SK-N-SH (cell line): ENCODE measurements at regions not wholly inside any gene's neighbourhood (a gene's known extent, or its start where the extent isn't known, plus 50 kb on each side); places are given as distances from the start of the nearest gene placed in this dataset.

Source experiments
- CTCF ChIA-PET: fragments of 300-600, 350-600 bp; formaldehyde crosslinking; extraction: SDS; loops from one replicate; lab custom pipeline; 2021; lab: Yijun Ruan, JAX
- POLR2A ChIA-PET: fragments of 350-600 bp; sonication (Branson Sonifier 250); formaldehyde crosslinking; extraction: SDS; loops from one replicate; lab custom pipeline; 2020; ENCODE audit warnings: antibody characterized with exemption, inconsistent platforms; lab: Yijun Ruan, JAX
- DNase-seq: peaks from one replicate; pipeline ENCODE4 v3.0.0; 2012
- H2AFZ ChIP-seq: fragments of 200-600 bp; sonication (generic); 2 replicates; pipeline ENCODE4 v1.8.1; 2016; ENCODE audit warnings: antibody characterized with exemption, mild to moderate bottlenecking, low read depth
- H3F3A ChIP-seq: fragments of 200-600 bp; sonication (generic); replicated peaks from 2 replicates; pipeline ENCODE3; 2016; ENCODE audit warnings: antibody characterized with exemption, mild to moderate bottlenecking; ENCODE audit not compliant: insufficient read depth
- H3K27ac ChIP-seq, 2 experiments: fragments of 200-500 bp in 1 of 2; fragments of 200-600 bp in 1 of 2; sonication (Bioruptor generic) in 1 of 2; sonication (generic), shearing (Covaris generic) in 1 of 2; 2 replicates each; pipeline versions ENCODE4 v1.5.1 to v1.6.1; 2014 to 2016; ENCODE audit warnings: low read depth in 2 of 2, inconsistent platforms in 1 of 2, low read length in 1 of 2, mild to moderate bottlenecking in 1 of 2, mixed read lengths in 1 of 2
- H3K27me3 ChIP-seq: fragments of 200-600 bp; sonication (generic), shearing (Covaris generic); 2 replicates; pipeline ENCODE4 v1.6.1; 2016; ENCODE audit warnings: mixed run types; ENCODE audit not compliant: insufficient read depth
- H3K36me3 ChIP-seq, 2 experiments: fragments of 200-500 bp in 1 of 2; fragments of 200-600 bp in 1 of 2; sonication (Bioruptor generic) in 1 of 2; sonication (generic) in 1 of 2; replicated peaks in 1 of 2; 2 replicates each; pipeline versions ENCODE3 to v1.5.1; 2014 to 2016; ENCODE audit warnings: low read length in 1 of 2, mild to moderate bottlenecking in 1 of 2; ENCODE audit not compliant: insufficient read depth in 2 of 2, control insufficient read depth in 1 of 2
- H3K4me1 ChIP-seq, 2 experiments: fragments of 200-500 bp in 1 of 2; fragments of 200-600 bp in 1 of 2; sonication (Bioruptor generic) in 1 of 2; sonication (generic), shearing (Covaris generic) in 1 of 2; 2 replicates each; pipeline versions ENCODE4 v1.5.1 to v1.6.1; 2014 to 2016; ENCODE audit warnings: low read depth in 1 of 2, low read length in 1 of 2, mixed run types in 1 of 2; ENCODE audit not compliant: insufficient read depth in 2 of 2, control insufficient read depth in 1 of 2
- H3K4me2 ChIP-seq: fragments of 200-600 bp; sonication (generic), shearing (Covaris generic); 2 replicates; pipeline ENCODE4 v1.6.1; 2017; ENCODE audit warnings: mixed run types
- H3K4me3 ChIP-seq, 2 experiments: fragments of 200-500 bp in 1 of 2; fragments of 200-600 bp in 1 of 2; sonication (Bioruptor generic) in 1 of 2; sonication (generic), shearing (Covaris generic) in 1 of 2; 2 replicates each; pipeline versions ENCODE4 v1.5.1 to v1.8.1; 2014 to 2016; ENCODE audit warnings: low read depth in 2 of 2, inconsistent platforms in 1 of 2, low read length in 1 of 2, mild to moderate bottlenecking in 1 of 2, mixed read lengths in 1 of 2, moderate library complexity in 1 of 2
- H3K79me2 ChIP-seq: fragments of 200-600 bp; sonication (generic); 2 replicates; pipeline ENCODE4 v1.8.1; 2017; ENCODE audit warnings: mild to moderate bottlenecking; ENCODE audit not compliant: insufficient read depth
- H3K9ac ChIP-seq: fragments of 200-600 bp; sonication (generic); 2 replicates; pipeline ENCODE4 v1.6.1; 2017; ENCODE audit warnings: mixed run types
- H3K9me2 ChIP-seq: fragments of 200-600 bp; sonication (generic); 2 replicates; pipeline ENCODE4 v1.6.1; 2017; ENCODE audit warnings: mixed run types
- H3K9me3 ChIP-seq: fragments of 200-600 bp; sonication (generic); 2 replicates; pipeline ENCODE4 v1.6.1; 2017; ENCODE audit warnings: mixed run types, mild to moderate bottlenecking, moderate library complexity
- H4K20me1 ChIP-seq: fragments of 200-600 bp; sonication (generic); 2 replicates; pipeline ENCODE4 v1.6.1; 2017; ENCODE audit warnings: mild to moderate bottlenecking, mixed run types; ENCODE audit not compliant: insufficient read depth
- CHD2 ChIP-seq: fragments of 150-350 bp; IDR thresholded peaks from 2 replicates; pipeline ENCODE4 v1.6.1; 2018; ENCODE audit warnings: low read length; ENCODE audit not compliant: partially characterized antibody
- CTCF ChIP-seq: fragments of 200-600 bp; sonication (generic); IDR thresholded peaks from 2 replicates; pipeline ENCODE4 v1.6.1; 2017; ENCODE audit warnings: antibody characterized with exemption, mild to moderate bottlenecking, moderate library complexity
- EP300 ChIP-seq, 2 experiments: IDR thresholded peaks; 2 replicates each; pipeline versions ENCODE4 v1.4.0 to v1.6.1; 2012; ENCODE audit warnings: borderline replicate concordance in 1 of 2, low read depth in 1 of 2, low read length in 1 of 2
- EZH2phosphoT487 ChIP-seq: fragments of 200-600 bp; sonication (generic); IDR thresholded peaks from 2 replicates; pipeline ENCODE4 v1.6.1; 2017; ENCODE audit warnings: low read depth, mixed run types, mild to moderate bottlenecking, antibody characterized with exemption, moderate library complexity, borderline replicate concordance
- FOXJ3 ChIP-seq: sonication (generic); formaldehyde crosslinking; IDR thresholded peaks from 2 replicates; pipeline ENCODE4 v1.5.1; 2020; ENCODE audit warnings: mild to moderate bottlenecking, missing genetic modification reagents
- GABPA ChIP-seq: IDR thresholded peaks from 2 replicates; pipeline ENCODE4 v1.4.0; 2012; ENCODE audit warnings: low read depth, mild to moderate bottlenecking
- MAX ChIP-seq: IDR thresholded peaks from 2 replicates; pipeline ENCODE4 v1.4.0; 2012; ENCODE audit warnings: low read depth
- MEF2A ChIP-seq: IDR thresholded peaks from 2 replicates; pipeline ENCODE4 v1.4.0; 2012; ENCODE audit warnings: low read depth, borderline replicate concordance
- MXI1 ChIP-seq: IDR thresholded peaks from 2 replicates; pipeline ENCODE4 v1.6.1; 2012; ENCODE audit warnings: mild to moderate bottlenecking, low read depth, low read length, improper control_type of control experiment
- NFIC ChIP-seq: IDR thresholded peaks from 2 replicates; pipeline ENCODE4 v1.4.0; 2012; ENCODE audit warnings: borderline replicate concordance
- NRF1 ChIP-seq: IDR thresholded peaks from 2 replicates; pipeline ENCODE4 v1.6.1; 2012; ENCODE audit warnings: low read depth, mild to moderate bottlenecking, low read length
- PBX3 ChIP-seq: IDR thresholded peaks from 2 replicates; pipeline ENCODE4; 2012
- POLR2AphosphoS5 ChIP-seq: IDR thresholded peaks from 2 replicates; pipeline ENCODE4 v1.6.1; 2012; ENCODE audit warnings: low read depth, low read length
- RAD21 ChIP-seq: IDR thresholded peaks from 2 replicates; pipeline ENCODE4 v1.6.1; 2012; ENCODE audit warnings: mild to moderate bottlenecking, low read length
- RFX5 ChIP-seq: IDR thresholded peaks from 2 replicates; pipeline ENCODE4 v1.6.1; 2012; ENCODE audit warnings: mild to moderate bottlenecking, improper control_type of control experiment, low read length
- RXRA ChIP-seq: IDR thresholded peaks from 2 replicates; pipeline ENCODE4 v1.4.0; 2012; ENCODE audit warnings: low read depth, mild to moderate bottlenecking, borderline replicate concordance
- SIN3A ChIP-seq: IDR thresholded peaks from 2 replicates; pipeline ENCODE4 v1.6.1; 2012; ENCODE audit warnings: low read depth, mild to moderate bottlenecking, low read length, moderate library complexity, borderline replicate concordance
- SMC3 ChIP-seq: IDR thresholded peaks from 2 replicates; pipeline ENCODE4 v1.6.1; 2012; ENCODE audit warnings: low read depth, low read length, improper control_type of control experiment
- TEAD4 ChIP-seq: IDR thresholded peaks from 2 replicates; pipeline ENCODE4 v1.4.0; 2012; ENCODE audit warnings: mild to moderate bottlenecking, borderline replicate concordance; ENCODE audit not compliant: insufficient read depth
- YY1 ChIP-seq: IDR thresholded peaks from 2 replicates; pipeline ENCODE4 v1.4.0; 2012; ENCODE audit warnings: low read depth, mild to moderate bottlenecking
- ZBTB33 ChIP-seq: IDR thresholded peaks from 2 replicates; pipeline ENCODE4 v1.4.0; 2012; ENCODE audit warnings: low read depth, borderline replicate concordance
- WGBS: methylation state at CpG from one replicate; pipeline ENCODE4 v1.1.6; 2017; ENCODE audit warnings: low lambda C conversion rate; 5-methylcytosine and 5-hydroxymethylcytosine counted together

- TF ChIP-seq YY1 (no peak), PBX3 (no peak), EZH2phosphoT487 (no peak), NRF1 (no peak), GABPA (no peak), CHD2 (peak; percentile 51), MXI1 (peak; percentile 65; the same call in 1 of the 2 replicates), EP300 (IDR thresholded peaks at IDR 0.05; ENCODE audit: borderline replicate concordance in 1 of 2, low read depth in 1 of 2, low read length in 1 of 2) (peak in 1 of 2 experiments; percentile 78; a peak in 2 of 4 replicates), SIN3A (no peak), POLR2AphosphoS5 (no peak), TEAD4 (no peak), RFX5 (0 out of 2 replicates have a peak, but pooled peaks have one; percentile 18)
Observed at GRCh38 chr4:100022792-100023222, 72.7 kb upstream of the H2AZ1 start (continued).

DNA sequence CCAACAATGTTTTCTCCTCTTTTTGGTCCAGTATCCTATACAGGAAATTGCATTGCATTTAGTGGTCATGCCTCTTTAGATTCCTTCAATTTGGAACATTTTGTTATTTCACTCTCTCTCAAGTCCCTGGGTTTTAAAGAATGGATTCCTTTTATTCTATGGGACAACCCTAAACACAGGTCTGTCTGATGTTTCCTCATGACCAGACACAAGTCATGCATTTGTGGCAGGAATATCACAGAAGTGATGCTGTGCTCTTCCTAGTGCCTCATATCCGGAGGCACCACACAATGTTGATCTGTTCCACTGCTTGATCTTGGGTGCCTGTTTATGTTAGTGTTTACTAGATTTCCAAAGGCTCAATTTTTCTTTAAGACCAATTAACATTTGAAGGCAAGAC, 69.7 kb upstream of the H2AZ1 start:
- Histone ChIP-seq H3F3A (no peaks in the 10 kb centered on the region), H3K4me1 (peaks cover 0 to 19% of the 10 kb centered on the region in 2 experiments; a peak in 2 of 4 replicates), H3K9ac (no peak overlapping the region), H4K20me1 (no peaks in the 10 kb centered on the region), H3K36me3 (no peaks in the 10 kb centered on the region), H3K4me2 (no peak overlapping the region), H3K27ac (no peak overlapping the region), H3K9me2 (no peaks in the 10 kb centered on the region)
- CTCF ChIA-PET: no interaction called here
- DNase-seq: no peak
- WGBS: no CpG with 5 or more reads among the region's 1 CpG
- TF ChIP-seq CTCF (no peak), RXRA (no peak), NRF1 (no peak), RAD21 (no peak), NFIC (no peak), MAX (no peak), EZH2phosphoT487 (no peak), MEF2A (no peak), FOXJ3 (CRISPR knock-in tag) (no peak), PBX3 (no peak), ZBTB33 (no peak), SMC3 (no peak), TEAD4 (no peak)
- TF ChIP-seq, all 33 proteins: peak for 0
- Histone ChIP-seq H3K79me2 (no peaks in the 10 kb centered on the region), H3K9me3 (no peaks in the 10 kb centered on the region), H3K4me3 (no peak overlapping the region), H3K27me3 (no peaks in the 10 kb centered on the region), H2AFZ (no peak overlapping the region)
- POLR2A ChIA-PET: no interaction called here
